A549 (cell line): ENCODE measurements at regions not wholly inside any gene's neighbourhood (a gene's known extent, or its start where the extent isn't known, plus 50 kb on each side); places are given as distances from the start of the nearest gene placed in this dataset.

Experiments used
- ATAC-seq, 2 experiments: fragments of 200-7000 bp in 1 of 2; fragments of >200 bp in 1 of 2; cut with Nextera tagmentation in 1 of 2; cut with Tn5 transposase in 1 of 2; 3 replicates each; pipeline versions ENCODE4 v1.8.0 to v1.9.1; 2018 to 2020; ENCODE audit warnings: mild to moderate bottlenecking in 1 of 2, moderate library complexity in 1 of 2
- CTCF ChIA-PET: fragments of 300-600 bp; sonication (Branson Sonifier 250); formaldehyde crosslinking; extraction: SDS; loops from one replicate; lab custom pipeline; 2021; ENCODE audit warnings: antibody characterized with exemption, inconsistent platforms; lab: Yijun Ruan, JAX
- POLR2A ChIA-PET: fragments of 350-600 bp; formaldehyde crosslinking; extraction: SDS; loops from one replicate; lab custom pipeline; 2021; ENCODE audit warnings: antibody characterized with exemption, inconsistent platforms; lab: Yijun Ruan, JAX
- DNase-seq, 2 experiments: peaks; one replicate each; pipeline versions ENCODE4 v3.0.0 to v3.0.0-alpha.2; 2011 to 2016; ENCODE audit warnings: low read depth in 1 of 2, low spot score in 1 of 2
- FAIRE-seq: peaks from 2 replicates; lab custom pipeline; 2011; peaks lifted over from hg19 to GRCh38; lab: Jason Lieb, UNC
- H3K27ac ChIP-seq, 2 experiments: fragments of >200 bp; sonication (Bioruptor Twin); formaldehyde crosslinking; 3 replicates each; pipeline ENCODE4 v1.5.1; 2016 to 2017
- H3K4me1 ChIP-seq: fragments of >200 bp; sonication (Bioruptor Twin); formaldehyde crosslinking; 3 replicates; pipeline ENCODE4 v1.6.1; 2016
- H3K4me2 ChIP-seq: fragments of >200 bp; sonication (Bioruptor Twin); formaldehyde crosslinking; 3 replicates; pipeline ENCODE4 v1.6.1; 2016
- H3K4me3 ChIP-seq: fragments of >200 bp; sonication (Bioruptor Twin); formaldehyde crosslinking; 3 replicates; pipeline ENCODE4 v1.5.1; 2016
- H3K9me3 ChIP-seq: fragments of >200 bp; sonication (Bioruptor Twin); formaldehyde crosslinking; 3 replicates; pipeline ENCODE4 v1.6.1; 2016
- ATOH8 ChIP-seq: fragments of 250-450 bp; sonication (Bioruptor Pico); IDR thresholded peaks from 2 replicates; pipeline ENCODE4 v1.5.0; 2020; ENCODE audit warnings: low read depth, mild to moderate bottlenecking, moderate library complexity
- BCL3 ChIP-seq: fragments of >200 bp; sonication (Bioruptor Twin); formaldehyde crosslinking; IDR thresholded peaks from 3 replicates; pipeline ENCODE4 v1.6.1; 2016
- BHLHE40 ChIP-seq: IDR thresholded peaks from 2 replicates; pipeline ENCODE4 v1.6.1; 2012; ENCODE audit warnings: low read depth, low read length, inconsistent platforms
- CBX2 ChIP-seq: fragments of 200-600 bp; sonication (generic); IDR thresholded peaks from 2 replicates; pipeline ENCODE4 v1.6.1; 2016; ENCODE audit warnings: low read depth, mild to moderate bottlenecking, borderline replicate concordance
- CTCF ChIP-seq: fragments of >200 bp; sonication (Bioruptor Twin); formaldehyde crosslinking; IDR thresholded peaks from 3 replicates; pipeline ENCODE4 v1.5.1; 2016
- EHF ChIP-seq: fragments of 250-450 bp; sonication (Bioruptor Pico); IDR thresholded peaks from 2 replicates; pipeline ENCODE4 v1.5.0; 2020; ENCODE audit warnings: mild to moderate bottlenecking
- ESRRA ChIP-seq: fragments of 150-350 bp; IDR thresholded peaks from 2 replicates; pipeline ENCODE4 v1.6.1; 2014; ENCODE audit warnings: mild to moderate bottlenecking, low read length, borderline replicate concordance
- HES2 ChIP-seq: fragments of >200 bp; sonication (Bioruptor Twin); formaldehyde crosslinking; IDR thresholded peaks from 2 replicates; pipeline ENCODE4 v1.6.1; 2016
- MAX ChIP-seq: IDR thresholded peaks from 2 replicates; pipeline ENCODE4 v1.6.1; 2012
- PHF8 ChIP-seq: fragments of 200-600 bp; sonication (generic); IDR thresholded peaks from 2 replicates; pipeline ENCODE4 v1.6.1; 2016; ENCODE audit warnings: low read depth, mild to moderate bottlenecking, antibody characterized with exemption, moderate library complexity, borderline replicate concordance
- RAD21 ChIP-seq, 2 experiments: fragments of >200 bp in 1 of 2; sonication (Bioruptor Twin) in 1 of 2; formaldehyde crosslinking in 1 of 2; IDR thresholded peaks in 1 of 2; conservative IDR thresholded peaks in 1 of 2; 2 replicates in 1 of 2; 3 replicates in 1 of 2; pipeline ENCODE4 v1.6.1; 2012 to 2018; ENCODE audit warnings: inconsistent platforms in 1 of 2
- RCOR1 ChIP-seq: fragments of 150-350 bp; IDR thresholded peaks from 2 replicates; pipeline ENCODE4 v1.6.1; 2014; ENCODE audit warnings: antibody characterized with exemption, low read length, low read depth
- RFX5 ChIP-seq: fragments of 450-650 bp; IDR thresholded peaks from 2 replicates; pipeline ENCODE4 v1.7.1; 2014; ENCODE audit warnings: antibody characterized with exemption, mild to moderate bottlenecking, moderate library complexity
- RNF2 ChIP-seq: fragments of 200-600 bp; sonication (generic); IDR thresholded peaks from 2 replicates; pipeline ENCODE4 v1.6.1; 2016; ENCODE audit warnings: low read depth, mild to moderate bottlenecking, antibody characterized with exemption, moderate library complexity, borderline replicate concordance
- SMC3 ChIP-seq: fragments of >200 bp; sonication (Bioruptor Twin); formaldehyde crosslinking; IDR thresholded peaks from 3 replicates; pipeline ENCODE4 v1.6.1; 2018; ENCODE audit warnings: inconsistent platforms
- USF2 ChIP-seq: fragments of 450-650 bp; IDR thresholded peaks from 2 replicates; pipeline ENCODE4 v1.6.1; 2014; ENCODE audit warnings: antibody characterized with exemption
- ZSCAN20 ChIP-seq: fragments of 250-450 bp; sonication (Bioruptor Pico); IDR thresholded peaks from 2 replicates; pipeline ENCODE4 v1.8.0; 2022; ENCODE audit warnings: mild to moderate bottlenecking, moderate library complexity
- WGBS: methylation state at CpG from one replicate; pipeline ENCODE4 v1.1.6; 2017; ENCODE audit errors: missing lambda C conversion rate; 5-methylcytosine and 5-hydroxymethylcytosine counted together

- Histone ChIP-seq H3K4me2 (no peak overlapping the region), H3K4me1 (no peaks in the 10 kb centered on the region), H3K27ac (no peak overlapping the region), H3K9me3 (no peaks in the 10 kb centered on the region), H3K4me3 (no peak overlapping the region)
- DNase-seq (no peak), ATAC-seq (no peak), FAIRE-seq (no peak)
- CTCF ChIA-PET = no interaction called here
- POLR2A ChIA-PET = no interaction called here
- TF ChIP-seq PHF8 (no peak), BCL3 (no peak), MAX (no peak), USF2 (no peak), RNF2 (no peak), CBX2 (no peak), RCOR1 (no peak), ZSCAN20 (no peak), BHLHE40 (no peak), RFX5 (no peak), ESRRA (no peak), EHF (CRISPR knock-in tag) (no peak), CTCF (no peak), HES2 (no peak), RAD21 (conservative IDR thresholded peaks at IDR 0.05 in 1 of 2, IDR thresholded peaks at IDR 0.05 in 1 of 2) (no peak), ATOH8 (CRISPR knock-in tag) (no peak), SMC3 (no peak)
- 3% methylated on average over 1 of the region's 1 CpG for WGBS
These were observed 55.9 kb upstream of the BARD1 start for GRCh38 chr2:214865400-214865799.
